MM.1S (cell line): ENCODE measurements at regions not wholly inside any gene's neighbourhood (a gene's known extent, or its start where the extent isn't known, plus 50 kb on each side); places are given as distances from the start of the nearest gene placed in this dataset.

Source experiments
- DNase-seq: peaks from one replicate; pipeline ENCODE4 v3.0.0-alpha.2; 2015
- H2AFZ ChIP-seq: fragments of 300-600 bp; sonication (generic); 2 replicates; pipeline ENCODE4 v1.6.0; 2016; ENCODE audit warnings: antibody characterized with exemption, low read length
- H3F3A ChIP-seq: fragments of 300-600 bp; sonication (generic); 2 replicates; pipeline ENCODE4 v1.6.1; 2016; ENCODE audit warnings: mild to moderate bottlenecking, antibody characterized with exemption, low read length, moderate library complexity, mixed read lengths; ENCODE audit not compliant: insufficient read depth
- H3K27ac ChIP-seq: fragments of 300-600 bp; sonication (generic); 2 replicates; pipeline ENCODE4 v1.5.1; 2016; ENCODE audit warnings: mild to moderate bottlenecking, low read length
- H3K27me3 ChIP-seq: fragments of 300-600 bp; sonication (generic); replicated peaks from 2 replicates; pipeline ENCODE4 v1.6.0; 2016; ENCODE audit warnings: low read length; ENCODE audit not compliant: insufficient read depth
- H3K36me3 ChIP-seq: fragments of 300-600 bp; sonication (generic); replicated peaks from 2 replicates; pipeline ENCODE4 v1.6.1; 2016; ENCODE audit warnings: mild to moderate bottlenecking, low read length, mixed read lengths; ENCODE audit not compliant: insufficient read depth
- H3K4me1 ChIP-seq: fragments of 300-600 bp; sonication (generic); 2 replicates; pipeline ENCODE4 v1.6.1; 2016; ENCODE audit warnings: low read length, mixed read lengths
- H3K4me2 ChIP-seq: fragments of 300-600 bp; sonication (generic); 2 replicates; pipeline ENCODE4 v1.6.0; 2016; ENCODE audit warnings: low read depth, low read length
- H3K4me3 ChIP-seq: fragments of 300-600 bp; sonication (generic); 2 replicates; pipeline ENCODE4 v1.5.1; 2016; ENCODE audit warnings: low read length, mixed read lengths
- H3K79me2 ChIP-seq: fragments of 300-600 bp; sonication (generic); 2 replicates; pipeline ENCODE4 v1.6.1; 2016; ENCODE audit warnings: mixed run types, low read length, mixed read lengths
- H3K9ac ChIP-seq: fragments of 300-600 bp; sonication (generic); 2 replicates; pipeline ENCODE4 v1.6.1; 2016; ENCODE audit warnings: low read length, mixed read lengths
- H3K9me2 ChIP-seq: fragments of 300-600 bp; sonication (generic); replicated peaks from 2 replicates; pipeline ENCODE4 v1.6.1; 2016; ENCODE audit warnings: mild to moderate bottlenecking, low read length, mixed read lengths; ENCODE audit not compliant: insufficient read depth
- H3K9me3 ChIP-seq: fragments of 300-600 bp; sonication (generic); replicated peaks from 2 replicates; pipeline ENCODE4 v1.6.1; 2016; ENCODE audit warnings: mild to moderate bottlenecking, low read length, mixed read lengths; ENCODE audit not compliant: insufficient read depth
- H4K20me1 ChIP-seq: fragments of 300-600 bp; sonication (generic); 2 replicates; pipeline ENCODE4 v1.6.1; 2016; ENCODE audit warnings: mild to moderate bottlenecking, low read length, moderate library complexity, mixed read lengths; ENCODE audit not compliant: insufficient read depth
- EZH2 ChIP-seq: fragments of 300-600 bp; sonication (generic); optimal IDR thresholded peaks from 2 replicates; pipeline ENCODE3; 2017; ENCODE audit warnings: low read depth, mild to moderate bottlenecking, antibody characterized with exemption, low read length, mixed read lengths
- EZH2phosphoT487 ChIP-seq: fragments of 300-600 bp; sonication (generic); IDR thresholded peaks from 2 replicates; pipeline ENCODE4 v1.6.1; 2018; ENCODE audit warnings: antibody characterized with exemption, low read length
- TF ChIP-seq, protein P1 (sequence below): fragments of 300-600 bp; sonication (generic); IDR thresholded peaks from 2 replicates; pipeline ENCODE4 v1.5.1; 2016; ENCODE audit warnings: antibody characterized with exemption, low read length, mixed read lengths

DNA sequence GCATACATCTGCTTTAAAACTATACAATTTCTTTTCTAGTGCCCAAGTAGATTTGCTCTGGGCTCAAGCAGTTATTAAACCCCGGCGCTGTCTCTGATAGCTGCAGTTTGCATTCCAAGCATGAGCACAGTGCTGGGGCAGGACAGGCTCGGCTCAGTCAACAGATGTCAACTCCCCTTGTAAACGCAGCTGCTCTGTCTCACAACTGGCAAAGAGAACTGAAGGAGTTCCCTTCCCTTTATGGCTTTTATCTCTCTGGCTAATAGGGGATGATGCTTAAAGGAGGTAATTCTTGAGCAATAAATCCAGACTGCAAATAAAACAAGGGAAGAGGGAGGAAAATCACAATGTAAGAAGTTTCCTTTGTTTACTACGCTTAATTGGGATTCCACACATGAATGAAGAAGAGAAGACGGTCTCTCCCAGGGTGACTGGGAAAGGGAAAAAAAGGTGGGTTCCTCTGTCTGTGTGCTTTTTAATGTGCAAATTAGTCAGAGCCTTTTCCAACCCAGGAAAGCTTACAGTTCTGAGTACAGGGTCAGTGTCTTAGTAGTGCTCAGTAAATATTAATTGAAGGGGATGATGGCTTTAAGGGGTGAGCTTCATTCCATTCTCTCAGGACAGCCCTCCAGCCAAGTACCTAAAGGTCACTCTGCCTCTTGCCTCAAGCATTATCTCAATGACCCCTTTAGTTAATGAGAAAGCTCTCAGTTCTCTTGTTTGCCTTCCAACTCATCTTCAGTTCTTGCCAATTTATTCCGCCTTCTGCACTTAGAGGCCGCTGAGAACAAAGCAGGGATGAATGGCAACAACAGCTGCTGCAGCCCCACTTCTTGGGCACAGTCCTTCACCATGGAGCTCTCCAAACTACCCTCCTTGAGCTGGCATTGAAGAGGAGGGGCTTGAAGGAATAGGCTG lies 155.7 kb upstream of the JADE1 start:
- Histone ChIP-seq H3K9me2 (no peaks in the 10 kb centered on the region), H3K4me1 (peaks cover 16% of the 10 kb centered on the region), H3F3A (peaks cover 9% of the 10 kb centered on the region), H3K9me3 (no peaks in the 10 kb centered on the region), H2AFZ (no peak overlapping the region), H3K79me2 (no peaks in the 10 kb centered on the region), H3K4me2 (no peak overlapping the region), H4K20me1 (no peaks in the 10 kb centered on the region), H3K4me3 (no peak overlapping the region), H3K27me3 (no peaks in the 10 kb centered on the region), H3K36me3 (no peaks in the 10 kb centered on the region), H3K27ac (no peak overlapping the region), H3K9ac (no peak overlapping the region)
- no peak for DNase-seq
- TF ChIP-seq EZH2 (no peak), EZH2phosphoT487 (no peak)

- TF ChIP-seq EZH2phosphoT487 (no peak), EZH2 (no peak)
- TF ChIP-seq, protein P1, sequence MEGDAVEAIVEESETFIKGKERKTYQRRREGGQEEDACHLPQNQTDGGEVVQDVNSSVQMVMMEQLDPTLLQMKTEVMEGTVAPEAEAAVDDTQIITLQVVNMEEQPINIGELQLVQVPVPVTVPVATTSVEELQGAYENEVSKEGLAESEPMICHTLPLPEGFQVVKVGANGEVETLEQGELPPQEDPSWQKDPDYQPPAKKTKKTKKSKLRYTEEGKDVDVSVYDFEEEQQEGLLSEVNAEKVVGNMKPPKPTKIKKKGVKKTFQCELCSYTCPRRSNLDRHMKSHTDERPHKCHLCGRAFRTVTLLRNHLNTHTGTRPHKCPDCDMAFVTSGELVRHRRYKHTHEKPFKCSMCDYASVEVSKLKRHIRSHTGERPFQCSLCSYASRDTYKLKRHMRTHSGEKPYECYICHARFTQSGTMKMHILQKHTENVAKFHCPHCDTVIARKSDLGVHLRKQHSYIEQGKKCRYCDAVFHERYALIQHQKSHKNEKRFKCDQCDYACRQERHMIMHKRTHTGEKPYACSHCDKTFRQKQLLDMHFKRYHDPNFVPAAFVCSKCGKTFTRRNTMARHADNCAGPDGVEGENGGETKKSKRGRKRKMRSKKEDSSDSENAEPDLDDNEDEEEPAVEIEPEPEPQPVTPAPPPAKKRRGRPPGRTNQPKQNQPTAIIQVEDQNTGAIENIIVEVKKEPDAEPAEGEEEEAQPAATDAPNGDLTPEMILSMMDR: no peak
- H3F3A ChIP-seq: no peaks in the 10 kb centered on the region
- no peak overlapping the region for H2AFZ ChIP-seq
- H3K79me2 ChIP-seq: no peaks in the 10 kb centered on the region
- H3K4me1 ChIP-seq: peaks cover 4% of the 10 kb centered on the region
- H3K27ac ChIP-seq: no peak overlapping the region
- no peaks in the 10 kb centered on the region for H3K9me3 ChIP-seq
- H3K36me3 ChIP-seq: no peaks in the 10 kb centered on the region
- no peak overlapping the region for H3K4me3 ChIP-seq
- no peak overlapping the region for H3K9ac ChIP-seq
- no peak for DNase-seq
- H3K27me3 ChIP-seq: no peaks in the 10 kb centered on the region
- no peak overlapping the region for H3K4me2 ChIP-seq
- H3K9me2 ChIP-seq: no peaks in the 10 kb centered on the region
- H4K20me1 ChIP-seq: no peaks in the 10 kb centered on the region
Measured at GRCh38 chr4:128649575-128650205, 159.8 kb upstream of the JADE1 start.

GRCh38 chr4:128649161-128649560 lies 160.3 kb upstream of the JADE1 start:
- no peaks in the 10 kb centered on the region for H3F3A ChIP-seq
- DNase-seq: no peak
- H3K9ac ChIP-seq: no peak overlapping the region
- H3K9me2 ChIP-seq: no peaks in the 10 kb centered on the region
- no peaks in the 10 kb centered on the region for H4K20me1 ChIP-seq
- H3K4me3 ChIP-seq: no peak overlapping the region
- H2AFZ ChIP-seq: no peak overlapping the region
- H3K27me3 ChIP-seq: no peaks in the 10 kb centered on the region
- no peak for TF ChIP-seq EZH2
- TF ChIP-seq EZH2phosphoT487: no peak
- TF ChIP-seq, protein P1: no peak
- H3K4me2 ChIP-seq: no peak overlapping the region
- no peaks in the 10 kb centered on the region for H3K9me3 ChIP-seq
- no peaks in the 10 kb centered on the region for H3K36me3 ChIP-seq
- H3K4me1 ChIP-seq: peaks cover 4% of the 10 kb centered on the region
- no peaks in the 10 kb centered on the region for H3K79me2 ChIP-seq
- no peak overlapping the region for H3K27ac ChIP-seq
